HepG2 (cell line): ENCODE measurements at regions not wholly inside any gene's neighbourhood (a gene's known extent, or its start where the extent isn't known, plus 50 kb on each side); places are given as distances from the start of the nearest gene placed in this dataset.

ENCODE experiments used
- ONECUT2 ChIP-seq: sonication (generic); formaldehyde crosslinking; IDR thresholded peaks from 2 replicates; pipeline ENCODE4 v1.4.0; 2020; ENCODE audit warnings: missing genetic modification reagents
- ZNF768 ChIP-seq: sonication (generic); formaldehyde crosslinking; IDR thresholded peaks from 2 replicates; pipeline ENCODE4 v1.4.0; 2020; ENCODE audit warnings: missing genetic modification reagents

- no peak for TF ChIP-seq ZNF768 (CRISPR knock-in tag)
- no peak for TF ChIP-seq ONECUT2
Measured at GRCh38 chr21:14646893-14647292, 100.8 kb upstream of the SAMSN1 start.
